WTC11 (cell line): ENCODE measurements at regions not wholly inside any gene's neighbourhood (a gene's known extent, or its start where the extent isn't known, plus 50 kb on each side); places are given as distances from the start of the nearest gene placed in this dataset.

ENCODE experiments used
- ATAC-seq: fragments of 200-7000 bp; cut with Tn5 transposase; 2 replicates; pipeline ENCODE4 v1.10.0; 2021; ENCODE audit warnings: mild to moderate bottlenecking, moderate library complexity
- CTCF ChIA-PET: fragments of 300-600 bp; sonication (Branson Sonifier 250); formaldehyde crosslinking; loops from one replicate; lab custom pipeline; 2021; ENCODE audit warnings: antibody characterized with exemption; lab: Charles Lee
- POLR2A ChIA-PET: fragments of 350-600 bp; sonication (Branson Sonifier 250); formaldehyde crosslinking; loops from one replicate; lab custom pipeline; 2021; ENCODE audit warnings: antibody characterized with exemption; lab: Charles Lee
- DNase-seq: peaks from one replicate; pipeline ENCODE4 v3.0.0; 2021; ENCODE audit warnings: low spot score
- H3K27ac Mint-ChIP-seq: 2 replicates; pipeline ENCODE4 v1.8.0; 2021; ENCODE audit warnings: mixed read lengths
- H3K27me3 Mint-ChIP-seq: 2 replicates; pipeline ENCODE4 v1.8.0; 2021; ENCODE audit warnings: low read depth, mild to moderate bottlenecking, moderate library complexity, mixed read lengths
- H3K36me3 Mint-ChIP-seq: 2 replicates; pipeline ENCODE4 v1.8.0; 2021; ENCODE audit warnings: mixed read lengths
- H3K4me1 Mint-ChIP-seq: 2 replicates; pipeline ENCODE4 v1.8.0; 2022; ENCODE audit warnings: mixed read lengths
- H3K4me3 Mint-ChIP-seq: 2 replicates; pipeline ENCODE4 v1.8.0; 2021; ENCODE audit warnings: mild to moderate bottlenecking, moderate library complexity, mixed read lengths
- H3K9me3 Mint-ChIP-seq: 2 replicates; pipeline ENCODE4 v1.8.0; 2021; ENCODE audit warnings: mixed read lengths
- ATF3 ChIP-seq: sonication (generic); formaldehyde crosslinking; conservative IDR thresholded peaks from 2 replicates; pipeline ENCODE4 v1.8.1; 2022; ENCODE audit warnings: mild to moderate bottlenecking, missing genetic modification reagents
- CDX4 ChIP-seq: fragments of 250-450 bp; sonication (Bioruptor Pico); IDR thresholded peaks from 2 replicates; pipeline ENCODE4 v1.9.0; 2021; ENCODE audit warnings: moderate library complexity, mild to moderate bottlenecking, inconsistent platforms, borderline replicate concordance
- E2F4 ChIP-seq: sonication (generic); formaldehyde crosslinking; IDR thresholded peaks from 2 replicates; pipeline ENCODE4 v1.8.1; 2022; ENCODE audit warnings: low read depth, mild to moderate bottlenecking, moderate library complexity, missing genetic modification reagents, borderline replicate concordance
- FOXP4 ChIP-seq: sonication (generic); formaldehyde crosslinking; IDR thresholded peaks from 2 replicates; pipeline ENCODE4 v1.8.0; 2022; ENCODE audit warnings: mild to moderate bottlenecking, missing genetic modification reagents
- GRHL2 ChIP-seq: fragments of 250-450 bp; sonication (Bioruptor Pico); IDR thresholded peaks from 2 replicates; pipeline ENCODE4 v1.8.0; 2022; ENCODE audit warnings: mild to moderate bottlenecking, moderate library complexity; ENCODE audit not compliant: insufficient replicate concordance, severe bottlenecking
- NFE2L1 ChIP-seq: sonication (generic); formaldehyde crosslinking; IDR thresholded peaks from 2 replicates; pipeline ENCODE4 v1.8.1; 2023; ENCODE audit warnings: missing genetic modification reagents
- NR2C2 ChIP-seq: sonication (generic); formaldehyde crosslinking; IDR thresholded peaks from 2 replicates; pipeline ENCODE4 v1.8.0; 2022; ENCODE audit warnings: mild to moderate bottlenecking, missing genetic modification reagents
- PREB ChIP-seq: sonication (generic); formaldehyde crosslinking; IDR thresholded peaks from 2 replicates; pipeline ENCODE4 v1.8.1; 2022; ENCODE audit warnings: mild to moderate bottlenecking, missing genetic modification reagents, moderate library complexity, borderline replicate concordance
- SMAD3 ChIP-seq: sonication (generic); formaldehyde crosslinking; IDR thresholded peaks from 2 replicates; pipeline ENCODE4 v1.8.0; 2022; ENCODE audit warnings: missing genetic modification reagents, mild to moderate bottlenecking, borderline replicate concordance
- SMAD4 ChIP-seq: sonication (generic); formaldehyde crosslinking; IDR thresholded peaks from 2 replicates; pipeline ENCODE4 v1.8.0; 2022; ENCODE audit warnings: mild to moderate bottlenecking, missing genetic modification reagents
- ZBTB21 ChIP-seq: sonication (generic); formaldehyde crosslinking; IDR thresholded peaks from 2 replicates; pipeline ENCODE4 v1.8.1; 2023; ENCODE audit warnings: mild to moderate bottlenecking, missing genetic modification reagents, borderline replicate concordance
- ZNF121 ChIP-seq: sonication (generic); formaldehyde crosslinking; IDR thresholded peaks from 2 replicates; pipeline ENCODE4 v1.8.0; 2023; ENCODE audit warnings: missing genetic modification reagents
- ZNF317 ChIP-seq: sonication (generic); formaldehyde crosslinking; IDR thresholded peaks from 2 replicates; pipeline ENCODE4 v1.8.1; 2023; ENCODE audit warnings: low read depth, mild to moderate bottlenecking, moderate library complexity, missing genetic modification reagents, borderline replicate concordance
- ZNF423 ChIP-seq: fragments of 250-450 bp; sonication (Bioruptor Pico); IDR thresholded peaks from 2 replicates; pipeline ENCODE4 v2.1.2; 2022; ENCODE audit warnings: mild to moderate bottlenecking, moderate library complexity
- ZNF671 ChIP-seq: fragments of 250-450 bp; sonication (Bioruptor Pico); IDR thresholded peaks from 2 replicates; pipeline ENCODE4 v1.8.0; 2021; ENCODE audit warnings: mild to moderate bottlenecking
- TF ChIP-seq, protein P1 (sequence below): fragments of 250-450 bp; sonication (Bioruptor Pico); IDR thresholded peaks from 2 replicates; pipeline ENCODE4 v1.9.0; 2021; ENCODE audit warnings: mild to moderate bottlenecking

GRCh38 chr4:169334335-169334734 lies 63.6 kb upstream of the SH3RF1 start:
- CTCF ChIA-PET, result no interaction called here
- H3K9me3 Mint-ChIP-seq, result peaks cover 30% of the 10 kb centered on the region
- H3K27ac Mint-ChIP-seq, result peak overlapping the region; percentile 85
- peak; percentile 90 for ATAC-seq
- H3K27me3 Mint-ChIP-seq, result no peaks in the 10 kb centered on the region
- H3K4me3 Mint-ChIP-seq, result no peak overlapping the region
- POLR2A ChIA-PET, result no interaction called here
- no peak for DNase-seq
- TF ChIP-seq SMAD3 (CRISPR knock-in tag) (no peak), E2F4 (CRISPR knock-in tag) (no peak), SMAD4 (no peak), ZNF121 (CRISPR knock-in tag) (peak; percentile 98), ZNF423 (CRISPR knock-in tag) (no peak)
- H3K36me3 Mint-ChIP-seq, result no peaks in the 10 kb centered on the region; the same call in 1 of the 2 replicates
- H3K4me1 Mint-ChIP-seq, result peaks cover 25% of the 10 kb centered on the region

DNA sequence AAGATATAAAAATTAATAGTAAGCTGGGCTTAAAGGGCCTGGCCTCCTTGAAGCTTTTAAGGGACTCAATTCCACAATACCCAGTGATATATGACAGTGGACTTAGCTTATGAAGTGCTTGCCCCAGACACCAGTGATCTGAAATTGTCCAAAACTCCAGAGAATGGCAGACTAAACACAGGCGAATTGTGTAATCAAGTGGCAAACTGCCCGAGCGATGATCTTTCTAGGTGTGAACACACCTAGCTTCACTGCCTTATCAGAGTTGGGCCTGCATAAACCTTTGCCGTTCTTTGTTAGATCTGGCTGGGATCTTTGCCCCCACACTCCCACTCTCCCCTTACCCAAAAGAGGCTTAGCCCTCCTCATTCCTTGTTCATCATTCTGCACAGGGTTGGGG lies 62.5 kb upstream of the SH3RF1 start:
- ATAC-seq (no peak), DNase-seq (no peak)
- TF ChIP-seq NR2C2 (CRISPR knock-in tag) (no peak), ZNF671 (no peak), FOXP4 (no peak), PREB (CRISPR knock-in tag) (no peak), ZBTB21 (CRISPR knock-in tag) (no peak), CDX4 (CRISPR knock-in tag) (no peak)
- TF ChIP-seq, protein P1, sequence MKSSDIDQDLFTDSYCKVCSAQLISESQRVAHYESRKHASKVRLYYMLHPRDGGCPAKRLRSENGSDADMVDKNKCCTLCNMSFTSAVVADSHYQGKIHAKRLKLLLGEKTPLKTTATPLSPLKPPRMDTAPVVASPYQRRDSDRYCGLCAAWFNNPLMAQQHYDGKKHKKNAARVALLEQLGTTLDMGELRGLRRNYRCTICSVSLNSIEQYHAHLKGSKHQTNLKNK (CRISPR knock-in tag), result no peak
- ChIA-PET CTCF (no interaction called here), POLR2A (no interaction called here)
- no peak overlapping the region for H3K4me3 Mint-ChIP-seq
- H3K4me1 Mint-ChIP-seq, result peaks cover 25% of the 10 kb centered on the region
- no peaks in the 10 kb centered on the region; the same call in 1 of the 2 replicates for H3K36me3 Mint-ChIP-seq
- peaks cover 27% of the 10 kb centered on the region for H3K9me3 Mint-ChIP-seq
- no peaks in the 10 kb centered on the region for H3K27me3 Mint-ChIP-seq
- H3K27ac Mint-ChIP-seq, result no peak overlapping the region

DNA sequence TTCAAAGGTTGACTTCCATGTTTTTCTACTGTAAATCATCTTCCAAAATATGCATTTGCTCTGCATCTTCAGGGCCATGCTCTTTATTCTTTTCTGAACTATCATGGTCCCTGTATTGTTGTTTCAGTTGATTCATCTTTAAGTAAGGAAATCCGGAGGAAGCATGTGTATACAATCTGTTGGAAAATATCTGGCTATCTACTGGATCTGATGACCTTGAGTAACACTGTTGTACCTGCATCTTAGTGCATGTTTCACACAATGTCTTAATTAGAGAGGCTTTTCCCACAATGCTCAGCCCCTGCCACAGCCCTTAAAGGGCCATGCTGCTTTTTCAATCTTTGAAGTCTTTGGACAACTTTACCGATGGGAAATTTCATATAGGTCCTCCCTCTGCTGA lies 61.8 kb upstream of the SH3RF1 start:
- Mint-ChIP-seq H3K9me3 (peaks cover 24% of the 10 kb centered on the region), H3K36me3 (no peaks in the 10 kb centered on the region; the same call in 1 of the 2 replicates), H3K27me3 (no peaks in the 10 kb centered on the region), H3K27ac (no peak overlapping the region), H3K4me1 (peaks cover 25% of the 10 kb centered on the region)
- ATAC-seq (no peak), DNase-seq (no peak)
- CTCF ChIA-PET, result no interaction called here
- TF ChIP-seq ATF3 (CRISPR knock-in tag) (no peak), ZNF423 (CRISPR knock-in tag) (no peak), ZNF671 (no peak), ZNF121 (CRISPR knock-in tag) (no peak), GRHL2 (CRISPR knock-in tag) (no peak), ZNF317 (no peak), NFE2L1 (CRISPR knock-in tag) (no peak)
- TF ChIP-seq, all 79 proteins: peak for 0
- no peak overlapping the region for H3K4me3 Mint-ChIP-seq
- POLR2A ChIA-PET, result no interaction called here
